B cell (primary cell): ENCODE measurements at regions not wholly inside any gene's neighbourhood (a gene's known extent, or its start where the extent isn't known, plus 50 kb on each side); places are given as distances from the start of the nearest gene placed in this dataset.

Source experiments
- EZH2 ChIP-seq: IDR thresholded peaks from 2 replicates; pipeline ENCODE4 v1.6.1; 2012; ENCODE audit warnings: borderline replicate concordance, low read depth, mild to moderate bottlenecking, moderate library complexity, low read length; ENCODE audit not compliant: insufficient read depth, poor library complexity, severe bottlenecking
- TF ChIP-seq, protein P1 (sequence below): fragments of 200-600 bp; IDR thresholded peaks from one replicate; pipeline ENCODE4 v1.8.0; 2022; ENCODE audit warnings: antibody characterized with exemption, mild to moderate bottlenecking

DNA sequence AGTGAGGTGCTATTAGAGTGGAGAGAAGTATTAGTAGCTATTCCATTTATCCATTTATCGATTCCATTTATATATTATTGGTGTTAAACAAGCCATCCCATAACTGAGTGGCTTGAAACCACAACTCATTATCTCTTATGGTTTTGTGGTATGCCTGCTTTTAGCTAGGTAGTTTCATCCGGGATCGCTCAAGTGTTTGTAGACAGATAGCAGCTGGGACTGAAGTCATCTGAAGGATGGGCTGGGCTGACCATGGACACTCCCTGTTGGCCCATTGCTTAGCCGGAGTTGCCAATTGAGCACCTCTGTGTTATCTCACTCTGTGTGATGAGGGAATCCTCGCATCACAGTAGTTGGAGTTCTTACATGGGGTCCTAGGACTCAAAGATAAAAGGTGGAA is 622.5 kb downstream of the PLA2G4A start:
- TF ChIP-seq, protein P1, sequence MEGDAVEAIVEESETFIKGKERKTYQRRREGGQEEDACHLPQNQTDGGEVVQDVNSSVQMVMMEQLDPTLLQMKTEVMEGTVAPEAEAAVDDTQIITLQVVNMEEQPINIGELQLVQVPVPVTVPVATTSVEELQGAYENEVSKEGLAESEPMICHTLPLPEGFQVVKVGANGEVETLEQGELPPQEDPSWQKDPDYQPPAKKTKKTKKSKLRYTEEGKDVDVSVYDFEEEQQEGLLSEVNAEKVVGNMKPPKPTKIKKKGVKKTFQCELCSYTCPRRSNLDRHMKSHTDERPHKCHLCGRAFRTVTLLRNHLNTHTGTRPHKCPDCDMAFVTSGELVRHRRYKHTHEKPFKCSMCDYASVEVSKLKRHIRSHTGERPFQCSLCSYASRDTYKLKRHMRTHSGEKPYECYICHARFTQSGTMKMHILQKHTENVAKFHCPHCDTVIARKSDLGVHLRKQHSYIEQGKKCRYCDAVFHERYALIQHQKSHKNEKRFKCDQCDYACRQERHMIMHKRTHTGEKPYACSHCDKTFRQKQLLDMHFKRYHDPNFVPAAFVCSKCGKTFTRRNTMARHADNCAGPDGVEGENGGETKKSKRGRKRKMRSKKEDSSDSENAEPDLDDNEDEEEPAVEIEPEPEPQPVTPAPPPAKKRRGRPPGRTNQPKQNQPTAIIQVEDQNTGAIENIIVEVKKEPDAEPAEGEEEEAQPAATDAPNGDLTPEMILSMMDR = no peak
- TF ChIP-seq EZH2 = no peak
